Activated CD8-positive, alpha-beta memory T cell treated with anti-CD3 and anti-CD28 coated beads, Interleukin-2, amount 50 U/mL, for 48 hours (primary cell): ENCODE measurements at regions not wholly inside any gene's neighbourhood (a gene's known extent, or its start where the extent isn't known, plus 50 kb on each side); places are given as distances from the start of the nearest gene placed in this dataset.

Experiments used
- DNase-seq: peaks from one replicate; pipeline ENCODE4 v3.0.0-alpha.2; 2020

- no peak for DNase-seq
Measured at GRCh38 chr19:30312582-30313352, 59.4 kb upstream of the ZNF536 start.

- DNase-seq, result no peak
Measured at GRCh38 chr19:30313353-30313750, 58.8 kb upstream of the ZNF536 start.

- DNase-seq, result no peak
Measured at GRCh38 chr19:30314056-30314804, 58.0 kb upstream of the ZNF536 start.

DNA sequence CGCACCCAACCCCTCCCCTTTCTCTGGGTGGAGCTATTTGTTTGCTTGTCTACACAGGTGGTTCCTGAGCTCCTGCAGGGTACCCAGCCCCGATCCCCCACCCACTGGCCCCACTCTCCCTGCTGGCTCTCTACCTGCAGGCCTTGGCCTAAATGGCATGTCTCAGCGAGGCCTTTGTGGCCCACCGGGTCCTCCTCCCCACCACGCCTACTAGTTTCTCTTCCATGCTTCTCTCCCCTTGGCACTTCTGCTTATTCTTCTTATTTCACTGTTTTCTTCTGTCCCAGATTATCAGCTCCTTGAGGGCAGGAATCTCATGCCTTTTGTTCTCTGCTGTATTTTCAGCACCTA, 57.4 kb upstream of the ZNF536 start:
- no peak for DNase-seq

DNA sequence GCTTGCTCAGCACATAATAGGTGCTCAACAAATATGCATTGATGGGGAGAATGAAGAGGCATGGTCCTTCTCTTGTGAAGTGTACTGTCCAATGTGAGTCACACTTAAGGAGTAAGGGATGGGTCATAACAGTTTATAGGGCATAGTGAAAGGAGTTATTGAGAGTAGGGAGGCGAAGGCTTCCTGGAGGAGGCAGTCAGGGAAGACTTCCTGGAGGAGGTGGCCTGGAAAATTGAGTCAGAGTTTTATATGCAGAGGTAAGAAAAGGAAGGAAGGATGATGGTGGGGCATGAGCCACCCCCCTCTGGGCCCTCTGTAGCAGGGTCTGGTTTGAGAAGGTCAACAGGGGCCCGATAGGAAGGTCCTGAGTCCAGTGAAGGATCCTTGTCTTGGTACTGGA, 57.0 kb upstream of the ZNF536 start:
- no peak for DNase-seq

DNA sequence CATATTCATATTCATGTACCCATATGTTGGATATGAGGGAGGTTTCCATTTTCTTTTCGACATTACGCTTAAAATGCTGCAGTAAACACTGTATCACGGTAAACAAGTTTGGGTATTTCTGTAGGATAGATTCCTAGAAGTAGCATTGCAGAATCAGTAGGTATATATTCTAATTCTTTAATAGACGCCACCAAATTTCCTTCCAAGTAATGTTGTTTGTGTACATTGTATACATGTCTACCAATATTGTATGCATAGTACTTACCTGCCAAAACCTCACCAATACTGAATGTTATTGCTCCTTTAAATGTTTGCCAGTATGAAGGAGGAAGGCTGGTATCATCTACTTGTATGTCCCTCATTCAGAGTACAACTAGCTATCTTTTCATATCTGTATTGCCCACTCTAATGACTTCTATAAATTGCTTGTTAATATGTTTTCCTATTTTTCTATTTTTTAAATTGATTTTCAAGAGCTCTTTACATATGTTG, 56.1 kb upstream of the ZNF536 start:
- DNase-seq, result no peak

DNA sequence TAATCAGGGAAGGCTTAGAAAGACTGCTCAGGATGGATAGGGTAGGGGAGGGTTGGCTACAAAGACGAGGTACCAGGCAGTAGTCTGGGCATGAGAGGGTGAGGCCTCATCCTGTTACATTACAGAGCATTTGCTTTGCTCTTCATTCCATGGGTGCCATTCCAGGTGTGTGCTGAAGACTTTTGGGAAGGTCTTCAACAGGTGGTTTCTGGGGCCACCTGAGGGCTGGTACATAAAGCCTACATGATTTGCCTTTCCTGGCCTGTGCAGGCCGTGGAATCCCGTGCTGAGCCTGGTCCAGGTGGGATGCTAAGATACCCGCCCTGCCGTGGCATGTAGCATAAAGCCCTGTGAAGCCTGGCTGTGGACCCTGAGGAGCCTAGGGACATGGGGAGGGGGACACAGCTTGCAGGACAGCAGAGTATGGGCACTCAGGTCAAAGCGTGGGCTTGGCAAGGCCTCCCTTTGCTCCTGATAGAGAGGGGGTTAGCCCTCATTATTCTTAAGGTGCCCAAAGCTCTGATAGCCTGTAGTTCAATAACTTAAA, 55.6 kb upstream of the ZNF536 start:
- no peak for DNase-seq

DNA sequence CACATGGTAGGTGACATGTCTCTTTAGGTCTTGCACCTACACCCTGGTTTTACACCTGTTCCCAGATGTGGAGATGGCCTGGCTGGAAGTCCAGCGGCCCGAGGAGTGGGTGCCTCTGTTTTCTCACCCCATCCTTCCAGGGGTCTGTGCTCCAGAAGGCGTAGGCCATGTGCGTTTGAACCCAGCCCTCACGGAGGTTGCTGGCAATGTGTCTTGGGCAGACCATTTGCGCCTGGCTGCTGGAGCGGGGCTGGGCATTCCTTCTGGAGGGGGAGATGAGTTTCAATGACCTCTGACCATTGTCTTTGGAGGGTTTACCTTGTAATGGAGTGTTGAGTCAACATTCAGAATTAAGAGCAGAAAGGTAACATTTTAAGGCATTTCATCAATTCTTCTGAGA, 54.8 kb upstream of the ZNF536 start:
- no peak for DNase-seq

DNA sequence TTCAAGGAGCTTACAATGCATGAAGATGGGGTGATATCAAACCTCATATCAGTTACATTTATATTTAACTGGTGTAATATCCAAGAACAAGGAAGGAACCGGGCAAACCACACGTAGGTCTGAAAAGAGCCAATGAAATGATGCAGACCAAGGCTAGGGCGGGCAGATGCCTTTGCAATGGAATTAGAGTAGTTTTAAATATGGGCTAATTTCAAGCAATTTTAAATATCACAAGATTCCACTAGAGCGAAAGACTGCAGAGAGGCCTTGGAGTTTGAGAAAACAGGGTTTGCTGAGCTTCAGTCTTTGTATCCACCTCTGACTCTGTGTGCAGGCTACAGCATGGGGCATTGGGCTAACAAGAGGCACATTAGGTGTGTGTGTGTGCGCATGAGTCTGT, 53.9 kb upstream of the ZNF536 start:
- no peak for DNase-seq

DNA sequence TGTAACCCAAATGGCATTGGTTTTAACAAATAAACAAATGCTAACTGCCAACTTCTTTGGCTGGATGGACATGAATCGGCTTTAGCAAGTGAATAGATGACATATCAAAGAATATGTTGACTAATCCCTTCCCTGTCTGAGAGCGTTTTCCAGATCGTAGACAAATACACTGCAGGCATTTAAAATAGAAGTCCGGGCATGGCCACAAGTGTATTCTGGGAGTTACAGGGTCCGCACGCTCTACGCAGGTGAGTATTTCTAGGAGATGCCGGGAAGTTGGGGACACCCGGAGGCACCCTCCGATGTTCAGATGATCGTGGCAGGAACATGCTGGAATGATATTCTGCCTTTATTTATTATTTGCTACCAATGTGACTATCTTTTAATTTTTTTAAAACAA, 53.2 kb upstream of the ZNF536 start:
- DNase-seq, result no peak

DNA sequence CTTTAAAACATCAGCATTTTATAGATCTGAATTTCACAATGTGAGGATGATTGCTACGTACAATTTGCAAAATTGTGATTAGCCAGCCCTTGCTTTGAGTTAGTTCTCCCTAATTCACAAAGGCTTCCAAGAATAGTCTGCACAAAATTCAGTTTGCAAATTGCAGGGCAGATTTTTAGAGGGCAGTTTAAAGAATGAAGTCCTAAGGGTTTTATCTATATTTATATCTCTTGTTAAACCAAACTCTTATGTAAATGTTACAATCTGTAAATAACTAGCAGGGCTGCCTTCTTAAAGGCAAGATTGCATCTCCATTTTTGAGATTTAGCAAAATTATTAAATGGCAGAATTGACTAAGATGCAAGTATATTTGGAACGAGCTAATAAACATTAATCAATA, 52.8 kb upstream of the ZNF536 start:
- no peak for DNase-seq

- DNase-seq, result no peak
Measured at GRCh38 chr19:30319876-30320275, 52.3 kb upstream of the ZNF536 start.

GRCh38 chr19:30320466-30320865, 51.7 kb upstream of the ZNF536 start:
- DNase-seq, result no peak

DNA sequence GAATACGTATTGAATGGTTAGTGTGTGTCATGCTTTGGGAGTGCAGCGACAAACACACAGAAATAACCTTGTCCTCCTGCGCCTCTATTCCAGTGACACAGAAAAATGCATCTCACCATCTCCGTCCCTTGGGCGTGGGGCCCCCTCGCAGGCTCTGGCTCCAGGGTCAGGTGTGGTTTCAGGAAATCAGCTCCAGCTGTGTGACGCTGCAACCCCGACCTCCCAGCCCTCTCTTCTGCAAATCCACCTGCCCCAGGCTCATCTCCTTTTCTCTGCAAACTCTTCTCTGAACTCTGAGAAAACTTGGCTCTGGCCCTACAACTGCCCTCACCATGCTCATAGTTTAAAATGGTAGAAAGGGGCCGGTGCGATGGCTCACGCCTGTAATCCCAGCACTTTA, 51.3 kb upstream of the ZNF536 start:
- DNase-seq, result no peak
